IPS-20b (cell line): ENCODE measurements at regions not wholly inside any gene's neighbourhood (a gene's known extent, or its start where the extent isn't known, plus 50 kb on each side); places are given as distances from the start of the nearest gene placed in this dataset.
"Not testable (repeated sequence)": the region's sequence is repeated elsewhere in the genome, so short reads cannot be mapped to it uniquely, and the experiment has no call there.

Experiments used
- H3K27ac ChIP-seq: one replicate; pipeline ENCODE4 v1.5.1; 2013; ENCODE audit warnings: low read length
- H3K27me3 ChIP-seq: 2 replicates; pipeline ENCODE4 v1.6.1; 2013; ENCODE audit warnings: mild to moderate bottlenecking, low read length, inconsistent platforms; ENCODE audit not compliant: insufficient read depth
- H3K36me3 ChIP-seq: 2 replicates; pipeline ENCODE4 v1.6.1; 2013; ENCODE audit warnings: low read depth, mild to moderate bottlenecking, inconsistent platforms, low read length, moderate library complexity; ENCODE audit not compliant: insufficient read depth
- H3K4me1 ChIP-seq: 2 replicates; pipeline ENCODE4 v1.6.1; 2013; ENCODE audit warnings: mild to moderate bottlenecking, control low read depth, inconsistent platforms, low read length, moderate library complexity; ENCODE audit not compliant: insufficient read depth
- H3K4me3 ChIP-seq: 2 replicates; pipeline ENCODE4 v1.5.1; 2013; ENCODE audit warnings: mild to moderate bottlenecking, low read length, inconsistent platforms
- H3K9ac ChIP-seq: 2 replicates; pipeline ENCODE4 v1.6.1; 2013; ENCODE audit warnings: low read depth, mild to moderate bottlenecking, inconsistent platforms, low read length, moderate library complexity
- H3K9me3 ChIP-seq: 2 replicates; pipeline ENCODE4 v1.6.1; 2013; ENCODE audit warnings: mild to moderate bottlenecking, low read depth, low read length, inconsistent platforms; ENCODE audit not compliant: insufficient read depth

DNA sequence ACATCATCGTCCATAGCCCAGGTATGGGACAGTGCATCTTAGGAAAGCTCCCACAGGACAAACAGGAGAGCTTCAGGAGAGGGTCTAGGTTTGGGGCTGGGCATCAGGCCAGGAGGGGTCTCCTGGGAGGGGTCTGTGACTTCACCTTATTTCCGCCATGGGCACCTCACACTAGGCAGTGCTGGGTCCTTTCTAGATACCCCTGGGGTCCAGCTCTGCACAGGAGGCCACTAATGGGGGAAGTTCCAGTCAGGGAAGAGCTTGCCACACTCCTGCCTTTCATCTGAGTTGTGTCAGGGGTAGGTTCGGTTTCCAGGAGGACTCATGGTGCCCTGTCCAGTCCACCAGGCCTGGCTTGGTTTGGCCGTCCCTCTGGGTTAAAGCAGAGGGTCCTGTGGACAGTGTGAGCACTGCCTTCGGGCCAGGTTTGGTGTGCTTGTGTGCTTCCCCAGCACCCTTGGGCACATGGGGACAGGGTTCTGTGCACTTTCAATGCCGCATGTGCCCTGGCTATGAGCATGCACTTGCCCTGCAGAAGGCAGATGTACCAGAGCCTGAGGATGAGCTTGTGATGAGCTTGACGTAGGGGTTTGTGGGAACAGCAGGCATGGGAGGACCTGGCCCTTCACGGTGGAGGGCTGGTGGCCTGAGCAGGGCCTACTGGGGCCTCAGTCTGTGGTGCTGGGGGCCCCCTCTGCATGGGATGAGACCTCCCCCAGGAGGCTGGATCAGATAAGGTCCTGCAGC lies 377.7 kb upstream of the NUPR2 start:
- no peak overlapping the region for H3K27ac ChIP-seq
- no peaks in the 10 kb centered on the region for H3K27me3 ChIP-seq
- no peaks in the 10 kb centered on the region for H3K36me3 ChIP-seq
- no peaks in the 10 kb centered on the region for H3K4me1 ChIP-seq
- peaks cover 97% of the 10 kb centered on the region for H3K9me3 ChIP-seq
- no peak overlapping the region for H3K4me3 ChIP-seq
- no peak overlapping the region for H3K9ac ChIP-seq

DNA sequence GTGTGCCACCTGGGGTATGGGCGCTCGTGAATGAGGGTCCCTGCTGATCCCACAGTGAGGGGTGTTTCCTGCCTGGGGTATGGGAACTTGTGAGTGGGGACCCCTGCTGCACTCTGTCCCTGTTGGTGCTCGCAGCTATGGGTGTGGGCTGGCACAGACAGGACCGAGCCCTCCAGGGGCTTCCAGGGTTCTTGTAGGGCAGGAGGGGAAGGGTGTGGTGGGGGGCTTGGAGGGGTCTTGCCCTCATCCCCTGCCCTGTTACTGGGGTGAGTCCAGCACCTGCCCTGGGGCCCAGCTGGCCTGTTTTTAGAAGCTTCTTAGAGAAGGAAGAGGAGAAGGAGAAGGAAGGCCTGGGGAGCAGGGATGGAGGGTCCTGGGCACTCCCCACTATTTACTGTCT lies 377.0 kb upstream of the NUPR2 start:
- no peaks in the 10 kb centered on the region for H3K27me3 ChIP-seq
- H3K36me3 ChIP-seq: no peaks in the 10 kb centered on the region
- H3K9me3 ChIP-seq: peaks cover 93% of the 10 kb centered on the region
- no peak overlapping the region for H3K4me3 ChIP-seq
- H3K27ac ChIP-seq: no peak overlapping the region
- H3K4me1 ChIP-seq: no peaks in the 10 kb centered on the region
- no peak overlapping the region for H3K9ac ChIP-seq

DNA sequence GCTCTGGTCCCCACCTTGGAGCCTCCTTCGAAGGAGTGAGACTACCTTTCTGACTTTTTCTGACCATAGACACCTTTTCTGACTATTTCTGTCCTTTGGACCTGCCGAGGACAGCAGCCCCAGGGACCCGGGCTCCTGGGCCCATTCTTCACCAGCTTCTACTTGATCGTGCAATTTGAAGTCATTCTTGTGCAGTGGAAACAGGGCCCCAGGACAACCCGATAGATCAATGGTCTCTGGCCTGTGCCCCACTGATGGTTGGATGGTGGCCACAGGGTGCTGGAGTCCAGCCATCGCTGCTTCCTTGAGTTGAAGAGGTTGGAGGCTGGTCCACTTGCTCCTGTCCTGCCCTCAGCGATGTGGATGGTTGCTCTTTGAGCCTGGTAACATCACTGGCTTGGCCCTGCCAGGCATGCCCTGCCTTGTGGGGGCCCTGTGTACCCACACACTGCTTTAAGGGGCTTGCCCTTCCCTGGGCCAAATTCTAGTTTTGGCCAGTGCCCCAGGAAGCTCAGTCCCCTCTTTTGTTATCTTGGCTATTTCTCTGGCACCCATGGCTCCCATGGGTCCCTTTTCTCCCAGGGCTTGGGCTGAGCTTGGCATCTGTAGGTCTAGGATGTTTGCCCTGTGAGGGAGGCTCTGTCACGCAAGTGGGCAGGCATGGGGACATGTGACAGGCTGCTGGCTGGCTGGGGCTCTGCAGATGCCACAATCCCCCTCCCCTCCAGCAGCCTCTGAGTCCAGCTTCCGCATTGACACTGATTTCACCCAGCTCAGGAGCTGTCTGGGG lies 375.6 kb upstream of the NUPR2 start:
- Histone ChIP-seq H3K36me3 (no peaks in the 10 kb centered on the region), H3K9me3 (peaks cover 81% of the 10 kb centered on the region), H3K9ac (no peak overlapping the region), H3K4me1 (no peaks in the 10 kb centered on the region), H3K27me3 (no peaks in the 10 kb centered on the region), H3K4me3 (no peak overlapping the region), H3K27ac (no peak overlapping the region)

DNA sequence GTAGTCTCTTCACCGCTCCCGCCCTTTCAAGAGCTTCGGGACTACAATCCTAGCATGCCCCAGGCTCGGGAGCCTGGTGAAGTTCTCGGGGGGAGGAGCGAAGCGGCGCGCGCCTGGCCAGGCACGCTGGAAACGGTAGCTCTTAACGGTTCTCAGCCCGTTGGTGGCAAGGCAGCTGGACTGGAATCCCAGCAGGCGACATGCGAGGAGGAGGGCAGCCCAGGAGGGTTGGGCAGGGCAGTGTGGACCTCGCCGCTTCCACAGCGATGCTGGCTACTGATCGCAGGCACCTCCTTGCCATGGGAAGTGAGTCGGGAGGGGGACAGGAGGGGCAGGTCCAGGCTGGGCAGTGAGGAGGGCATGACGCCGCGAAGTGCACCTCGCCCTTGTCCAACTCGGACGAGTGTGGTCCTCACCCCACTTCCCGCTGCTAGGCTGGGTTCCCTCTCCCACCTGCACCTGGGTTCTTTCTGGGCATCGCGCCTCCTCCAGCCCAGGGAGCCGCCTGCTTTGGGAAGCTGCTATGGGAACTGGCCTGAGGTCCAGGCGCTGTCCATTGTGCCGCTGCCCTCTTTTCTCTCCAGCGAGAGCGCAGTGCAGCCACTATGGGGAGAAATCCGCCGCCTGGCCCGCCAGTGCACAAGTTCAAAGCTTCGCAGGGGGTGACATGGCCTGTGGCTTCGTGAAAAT lies 367.8 kb upstream of the NUPR2 start:
- Histone ChIP-seq H3K36me3 (no peaks in the 10 kb centered on the region), H3K4me3 (no peak overlapping the region), H3K27me3 (no peaks in the 10 kb centered on the region), H3K9me3 (peaks cover 76% of the 10 kb centered on the region), H3K9ac (no peak overlapping the region), H3K4me1 (no peaks in the 10 kb centered on the region), H3K27ac (no peak overlapping the region)

DNA sequence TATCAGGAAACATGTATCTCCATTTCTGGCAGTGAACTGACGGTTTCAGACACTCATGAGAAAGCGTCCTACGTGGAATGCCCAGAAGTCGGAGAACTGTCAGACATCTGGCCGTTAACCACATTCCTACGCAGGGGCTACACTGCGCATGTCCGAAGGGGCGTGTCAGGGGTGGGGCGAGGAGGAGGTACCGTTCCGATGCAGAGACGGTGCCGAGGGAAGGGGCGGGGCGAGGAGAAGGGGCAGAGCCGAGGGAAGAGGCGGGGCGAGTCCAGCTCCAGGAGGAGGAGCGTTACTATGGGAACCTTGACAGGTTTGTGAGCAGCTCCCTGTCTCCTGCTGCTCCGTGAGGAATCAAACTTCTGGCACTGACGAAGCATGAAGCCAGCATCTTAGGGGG lies 366.9 kb upstream of the NUPR2 start:
- Histone ChIP-seq H3K27ac (no peak overlapping the region), H3K9me3 (peaks cover 81% of the 10 kb centered on the region), H3K4me1 (no peaks in the 10 kb centered on the region), H3K36me3 (no peaks in the 10 kb centered on the region), H3K27me3 (no peaks in the 10 kb centered on the region), H3K9ac (no peak overlapping the region), H3K4me3 (no peak overlapping the region)

DNA sequence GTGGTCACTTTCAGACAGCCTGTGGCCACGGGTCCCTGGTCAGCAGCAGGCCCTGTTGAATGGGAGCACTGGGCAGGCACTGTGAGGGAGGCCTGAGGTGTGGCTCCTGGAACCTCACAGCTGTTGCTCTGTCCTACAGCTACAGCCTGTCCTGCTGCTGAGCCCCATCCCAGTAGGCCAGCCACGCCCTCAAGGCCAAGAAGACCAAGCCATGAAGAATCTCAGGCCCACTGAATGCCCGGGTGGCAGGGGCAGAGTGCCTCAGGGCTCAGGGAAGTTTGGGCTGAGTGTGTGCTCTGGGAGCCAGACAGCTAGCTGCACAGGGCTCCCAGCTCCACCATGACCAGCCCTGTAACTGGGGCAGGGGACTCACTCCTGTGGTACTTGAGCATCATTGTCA lies 363.5 kb upstream of the NUPR2 start:
- Histone ChIP-seq H3K27ac (no peak overlapping the region), H3K4me3 (no peak overlapping the region), H3K9me3 (peaks cover 95% of the 10 kb centered on the region), H3K9ac (no peak overlapping the region), H3K36me3 (no peaks in the 10 kb centered on the region), H3K27me3 (no peaks in the 10 kb centered on the region), H3K4me1 (no peaks in the 10 kb centered on the region)

DNA sequence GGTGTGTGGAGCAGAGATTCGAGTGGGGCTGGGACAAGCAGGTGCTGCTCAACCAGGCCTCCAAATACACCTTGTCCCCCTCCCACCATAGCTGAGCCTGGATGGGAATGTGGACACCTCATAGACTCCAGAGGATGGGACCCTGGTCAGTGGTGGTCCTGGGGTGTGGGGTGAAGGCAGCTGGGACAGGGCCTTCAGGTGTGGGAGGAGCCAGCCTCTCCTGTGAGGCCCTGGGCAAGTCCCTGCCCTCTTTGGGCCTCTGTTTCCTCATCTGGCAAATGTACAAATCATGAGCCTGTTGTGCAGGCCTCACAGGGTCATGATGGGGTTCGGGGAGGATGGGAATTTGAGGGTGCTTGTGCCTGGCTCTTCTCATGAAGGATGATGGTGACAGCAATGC lies 362.9 kb upstream of the NUPR2 start:
- H3K27me3 ChIP-seq: no peaks in the 10 kb centered on the region
- peaks cover 95% of the 10 kb centered on the region for H3K9me3 ChIP-seq
- H3K27ac ChIP-seq: no peak overlapping the region
- H3K36me3 ChIP-seq: no peaks in the 10 kb centered on the region
- H3K4me1 ChIP-seq: no peaks in the 10 kb centered on the region
- no peak overlapping the region for H3K9ac ChIP-seq
- no peak overlapping the region for H3K4me3 ChIP-seq

DNA sequence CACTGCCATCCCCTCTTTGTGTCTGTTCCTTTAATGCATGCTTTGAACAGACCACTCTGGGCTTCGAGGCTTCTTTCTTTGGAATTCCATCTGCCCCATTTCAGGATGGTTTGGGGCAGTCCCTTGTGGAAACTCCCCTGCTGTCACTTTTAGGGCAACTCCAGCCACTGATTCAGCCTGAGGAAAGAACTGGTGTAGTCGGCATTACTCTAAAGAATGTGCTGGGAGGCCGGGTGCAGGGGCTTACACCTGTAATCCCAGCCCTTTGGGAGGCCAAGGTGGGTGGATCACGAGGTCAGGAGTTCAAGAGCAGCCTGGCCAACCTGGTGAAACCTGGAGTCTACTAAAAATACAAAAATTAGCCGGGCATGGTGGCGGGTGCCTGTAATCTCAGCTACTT lies 358.1 kb upstream of the NUPR2 start:
- H3K9me3 ChIP-seq: peaks cover 97% of the 10 kb centered on the region
- H3K4me1 ChIP-seq: no peaks in the 10 kb centered on the region
- no peak overlapping the region for H3K9ac ChIP-seq
- H3K27me3 ChIP-seq: no peaks in the 10 kb centered on the region
- H3K36me3 ChIP-seq: no peaks in the 10 kb centered on the region
- H3K4me3 ChIP-seq: no peak overlapping the region
- H3K27ac ChIP-seq: no peak overlapping the region

DNA sequence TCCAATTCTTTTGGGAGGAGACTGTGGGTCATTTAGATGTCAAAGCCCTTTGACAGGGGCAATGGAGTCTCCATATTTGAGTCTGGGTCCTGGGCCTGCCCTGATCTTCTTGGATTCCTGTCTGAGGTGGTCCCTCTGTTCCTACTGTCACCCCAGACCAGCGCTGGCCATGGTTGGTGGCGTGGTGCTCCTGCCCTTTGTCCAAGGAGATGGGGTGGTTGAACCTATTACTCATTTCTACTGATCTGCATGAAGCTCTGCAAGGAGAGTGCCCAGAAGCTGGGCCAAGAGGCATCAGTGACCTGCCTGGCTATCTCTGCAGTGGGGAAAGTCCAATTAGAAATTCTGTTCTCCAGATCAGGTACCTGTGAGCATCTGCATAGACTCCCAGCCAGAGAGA lies 355.6 kb upstream of the NUPR2 start:
- no peak overlapping the region for H3K4me3 ChIP-seq
- H3K9me3 ChIP-seq: peaks cover 97% of the 10 kb centered on the region
- no peak overlapping the region for H3K9ac ChIP-seq
- no peaks in the 10 kb centered on the region for H3K27me3 ChIP-seq
- H3K36me3 ChIP-seq: no peaks in the 10 kb centered on the region
- no peak overlapping the region for H3K27ac ChIP-seq
- H3K4me1 ChIP-seq: no peaks in the 10 kb centered on the region

DNA sequence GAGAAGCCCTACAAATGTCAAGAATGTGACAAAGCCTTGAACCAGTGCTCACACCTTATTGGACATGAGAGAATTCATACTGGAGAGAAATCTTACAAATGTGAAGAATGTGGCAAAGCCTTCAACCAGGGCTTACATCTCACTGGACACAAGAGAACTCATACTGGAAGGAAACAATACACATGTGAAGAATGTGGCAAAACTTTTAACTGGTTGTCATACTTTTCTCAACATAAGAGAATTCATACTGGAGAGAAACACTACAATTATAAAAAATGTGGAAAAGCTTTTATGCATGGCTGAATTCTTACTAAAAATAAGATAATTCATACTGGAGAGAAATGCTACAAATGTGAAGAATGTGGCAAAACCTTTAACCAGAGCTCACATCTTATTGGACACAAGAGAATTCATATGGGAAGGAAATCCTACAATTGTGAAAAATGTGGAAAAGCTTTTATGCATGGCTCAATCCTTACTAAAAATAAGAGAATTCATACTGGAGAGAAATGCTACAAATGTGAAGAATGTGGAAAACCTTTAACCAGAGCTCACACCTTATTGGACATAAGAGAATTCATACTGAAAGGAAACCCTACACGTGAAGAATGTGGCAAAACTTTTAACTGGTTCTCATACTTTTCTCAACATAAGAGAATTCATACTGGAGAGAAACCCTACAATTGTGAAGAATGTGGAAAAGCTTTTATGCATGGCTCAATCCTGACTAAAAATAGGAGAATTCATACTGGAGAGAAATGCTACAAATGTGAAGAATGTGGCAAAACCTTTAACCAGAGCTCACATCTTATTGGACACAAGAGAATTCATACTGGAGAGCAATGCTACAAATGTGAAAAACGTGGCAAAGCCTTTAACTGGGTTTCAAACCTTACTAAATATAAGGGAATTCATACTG lies 350.6 kb upstream of the NUPR2 start:
- H3K36me3 ChIP-seq, H3K27ac ChIP-seq, H3K9ac ChIP-seq, H3K27me3 ChIP-seq, H3K4me3 ChIP-seq, H3K4me1 ChIP-seq: not testable (repeated sequence)
- H3K9me3 ChIP-seq: peaks cover 97% of the 10 kb centered on the region

DNA sequence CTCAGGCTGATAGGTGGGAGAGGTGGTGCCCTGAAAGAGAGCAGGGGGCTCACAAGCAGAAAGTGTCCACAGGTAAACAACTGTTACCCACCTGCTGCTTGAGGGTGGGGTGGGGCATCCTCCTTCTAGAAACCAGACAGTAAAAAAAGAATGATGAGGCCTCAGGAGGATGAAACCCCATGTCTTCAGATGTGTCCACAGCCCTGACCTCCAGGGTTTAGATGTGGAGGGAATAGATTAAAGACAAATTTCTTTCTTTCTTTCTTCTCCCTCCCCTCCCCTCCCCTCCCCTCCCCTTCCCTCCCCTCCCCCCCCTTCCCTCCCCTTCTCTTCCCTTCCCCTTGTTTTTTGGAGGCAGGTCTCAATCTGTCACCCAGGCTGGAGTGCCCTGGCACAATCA lies 333.5 kb upstream of the NUPR2 start:
- H3K9me3 ChIP-seq: peaks cover 69% of the 10 kb centered on the region

More for the DNA sequence above, 333.5 kb upstream of the NUPR2 start:
- H3K27ac ChIP-seq: no peak overlapping the region
- no peaks in the 10 kb centered on the region for H3K27me3 ChIP-seq
- no peak overlapping the region for H3K9ac ChIP-seq
- no peaks in the 10 kb centered on the region for H3K36me3 ChIP-seq
- no peaks in the 10 kb centered on the region for H3K4me1 ChIP-seq
- H3K4me3 ChIP-seq: no peak overlapping the region
